Activated CD4-positive, alpha-beta T cell treated with anti-CD3 and anti-CD28 coated beads, Interleukin-2, amount 10 ng/mL, durations not matched to agents 7 days and 5 days (primary cell): ENCODE measurements at regions not wholly inside any gene's neighbourhood (a gene's known extent, or its start where the extent isn't known, plus 50 kb on each side); places are given as distances from the start of the nearest gene placed in this dataset.

Experiments
- CTCF ChIA-PET: fragments of 350-600 bp; sonication (Branson Sonifier 250); formaldehyde crosslinking; loops from one replicate; lab custom pipeline; 2021; ENCODE audit warnings: antibody characterized with exemption; lab: Charles Lee
- POLR2A ChIA-PET: fragments of 350-600 bp; sonication (Branson Sonifier 250); formaldehyde crosslinking; loops from one replicate; lab custom pipeline; 2021; ENCODE audit warnings: antibody characterized with exemption; lab: Charles Lee
- DNase-seq: peaks from one replicate; pipeline ENCODE4 v3.0.0-alpha.2; 2020
- H3K27ac Mint-ChIP-seq: one replicate; pipeline ENCODE4 v1.8.0; 2021; ENCODE audit warnings: mild to moderate bottlenecking, moderate library complexity, mixed read lengths
- H3K27me3 Mint-ChIP-seq: one replicate; pipeline ENCODE4 v1.8.0; 2021; ENCODE audit warnings: mixed read lengths
- H3K36me3 Mint-ChIP-seq: one replicate; pipeline ENCODE4 v1.8.0; 2021; ENCODE audit warnings: low read depth, mixed read lengths
- H3K4me1 Mint-ChIP-seq: one replicate; pipeline ENCODE4 v1.8.0; 2021; ENCODE audit warnings: mixed read lengths
- H3K4me3 Mint-ChIP-seq: one replicate; pipeline ENCODE4 v1.8.0; 2021; ENCODE audit warnings: mild to moderate bottlenecking, moderate library complexity, mixed read lengths
- H3K9me3 Mint-ChIP-seq: one replicate; pipeline ENCODE4 v1.8.0; 2021; ENCODE audit warnings: mixed read lengths

DNA sequence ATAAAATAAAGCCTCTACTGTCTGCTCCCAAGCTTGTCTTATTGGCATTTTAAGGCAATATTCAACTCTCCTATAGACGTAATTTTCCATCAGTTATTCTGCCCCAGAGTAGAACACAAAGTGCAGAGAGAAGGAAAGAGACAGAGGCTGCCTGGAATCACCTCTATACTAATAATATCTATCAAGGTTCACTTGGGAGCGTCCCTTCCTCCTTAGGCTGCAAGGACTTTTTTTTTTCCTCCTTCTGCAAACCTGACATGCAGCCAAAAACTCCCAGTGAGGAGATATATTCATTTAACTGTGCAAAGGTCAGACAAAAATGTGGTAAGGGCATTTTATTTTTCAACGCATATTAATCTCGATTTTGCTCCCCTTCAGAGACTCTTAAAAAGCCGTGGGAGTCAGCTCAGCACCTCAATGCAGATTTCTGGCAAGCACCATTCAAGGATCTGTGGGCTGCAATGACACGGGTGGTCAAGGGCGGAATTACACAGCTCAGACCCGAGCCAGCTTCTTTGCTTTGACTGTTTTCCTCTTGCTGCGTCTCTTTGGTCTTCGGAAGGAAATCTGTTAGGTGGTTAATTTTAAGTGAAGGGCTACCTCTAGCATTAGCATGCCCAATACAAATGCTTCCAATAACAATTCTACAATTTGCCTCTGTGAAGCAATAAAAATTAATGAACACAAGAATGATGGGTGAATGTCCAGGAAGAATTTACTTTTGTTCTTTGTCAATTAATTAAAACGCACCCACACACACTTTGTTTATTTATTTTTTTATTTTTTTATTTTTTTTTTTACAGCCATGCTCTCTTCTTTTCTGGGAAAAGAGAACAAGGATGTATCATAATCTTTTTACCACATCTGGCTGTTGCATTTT lies 587.7 kb upstream of the GRAMD2B start:
- Mint-ChIP-seq H3K4me1 (no peaks in the 10 kb centered on the region), H3K27me3 (no peaks in the 10 kb centered on the region), H3K27ac (no peak overlapping the region), H3K36me3 (no peaks in the 10 kb centered on the region), H3K9me3 (peaks cover 2% of the 10 kb centered on the region), H3K4me3 (no peak overlapping the region)
- DNase-seq = no peak
- CTCF ChIA-PET = no interaction called here
- POLR2A ChIA-PET = no interaction called here

DNA sequence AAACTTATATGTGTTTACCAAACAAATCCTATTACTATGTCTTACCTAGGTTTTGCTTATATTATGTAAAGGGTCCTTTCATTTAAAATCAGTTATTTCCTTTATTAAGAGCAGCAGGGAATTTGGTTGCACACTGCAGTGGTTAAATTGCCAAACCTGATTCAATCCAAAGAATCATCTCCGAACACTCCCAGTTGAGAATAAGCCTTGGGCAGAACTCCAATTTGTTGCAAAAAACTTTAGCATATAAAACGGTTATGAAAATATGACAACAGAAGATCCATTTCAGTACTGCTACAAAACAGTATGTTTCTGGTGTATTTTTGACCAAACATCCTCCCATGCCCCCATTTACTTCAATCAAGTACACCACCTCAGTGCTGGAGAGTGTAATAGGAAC lies 587.0 kb upstream of the GRAMD2B start:
- no peak for DNase-seq
- no peaks in the 10 kb centered on the region for H3K36me3 Mint-ChIP-seq
- no peaks in the 10 kb centered on the region for H3K9me3 Mint-ChIP-seq
- H3K27me3 Mint-ChIP-seq = no peaks in the 10 kb centered on the region
- ChIA-PET CTCF (no interaction called here), POLR2A (no interaction called here)
- no peak overlapping the region for H3K27ac Mint-ChIP-seq
- H3K4me3 Mint-ChIP-seq = no peak overlapping the region
- no peaks in the 10 kb centered on the region for H3K4me1 Mint-ChIP-seq

DNA sequence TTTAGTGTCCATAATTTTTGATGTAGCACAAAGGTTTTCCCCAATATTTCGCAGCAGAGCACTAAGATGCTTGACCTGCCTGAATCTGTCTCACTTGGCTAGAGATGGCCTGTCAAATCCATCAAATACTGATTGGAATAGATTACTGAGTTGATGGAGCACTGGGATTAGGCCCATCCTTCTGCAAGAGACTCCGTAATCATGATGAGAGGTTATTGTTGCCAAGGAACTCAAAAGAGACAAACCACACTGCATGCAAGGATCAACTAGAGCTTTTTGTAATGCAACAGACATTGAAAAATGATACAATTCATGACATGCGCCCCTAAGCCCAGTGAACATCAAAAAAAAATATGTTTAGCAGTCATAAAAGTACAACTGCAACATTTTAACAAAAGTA lies 585.3 kb upstream of the GRAMD2B start:
- H3K27ac Mint-ChIP-seq = no peak overlapping the region
- H3K4me3 Mint-ChIP-seq = no peak overlapping the region
- H3K4me1 Mint-ChIP-seq = no peaks in the 10 kb centered on the region
- no peak for DNase-seq
- no peaks in the 10 kb centered on the region for H3K36me3 Mint-ChIP-seq
- H3K9me3 Mint-ChIP-seq = peaks cover 8% of the 10 kb centered on the region
- H3K27me3 Mint-ChIP-seq = no peaks in the 10 kb centered on the region
- CTCF ChIA-PET = no interaction called here
- POLR2A ChIA-PET = no interaction called here

DNA sequence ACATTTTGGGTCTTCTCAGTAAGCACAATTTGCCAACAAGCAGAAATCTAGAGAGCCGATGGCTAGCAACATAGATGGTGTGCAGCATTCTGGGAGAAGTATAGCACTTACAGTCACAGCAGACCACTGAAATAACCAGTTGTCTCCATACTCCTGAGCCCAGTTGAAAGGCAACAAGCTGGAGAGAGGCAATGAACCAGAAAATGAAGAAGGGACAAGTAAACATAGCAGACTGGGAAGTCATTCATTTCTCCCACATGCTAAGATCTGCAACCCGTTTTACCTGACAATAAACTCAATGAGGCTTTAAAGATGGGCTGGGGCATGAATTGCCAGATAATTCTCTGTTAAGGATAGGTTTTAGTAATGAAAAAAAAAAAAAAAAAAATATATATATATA lies 575.6 kb upstream of the GRAMD2B start:
- peaks cover 7% of the 10 kb centered on the region for H3K9me3 Mint-ChIP-seq
- H3K27me3 Mint-ChIP-seq = no peaks in the 10 kb centered on the region
- CTCF ChIA-PET = interaction anchor here (0.5 kb wide), 1 partner anchor 9 kb away, joined by 3 read pairs; no protein-coding TSS in a partner anchor
- H3K36me3 Mint-ChIP-seq = no peaks in the 10 kb centered on the region
- POLR2A ChIA-PET = no interaction called here
- no peak overlapping the region for H3K27ac Mint-ChIP-seq
- no peak for DNase-seq
- no peak overlapping the region for H3K4me3 Mint-ChIP-seq
- no peaks in the 10 kb centered on the region for H3K4me1 Mint-ChIP-seq

DNA sequence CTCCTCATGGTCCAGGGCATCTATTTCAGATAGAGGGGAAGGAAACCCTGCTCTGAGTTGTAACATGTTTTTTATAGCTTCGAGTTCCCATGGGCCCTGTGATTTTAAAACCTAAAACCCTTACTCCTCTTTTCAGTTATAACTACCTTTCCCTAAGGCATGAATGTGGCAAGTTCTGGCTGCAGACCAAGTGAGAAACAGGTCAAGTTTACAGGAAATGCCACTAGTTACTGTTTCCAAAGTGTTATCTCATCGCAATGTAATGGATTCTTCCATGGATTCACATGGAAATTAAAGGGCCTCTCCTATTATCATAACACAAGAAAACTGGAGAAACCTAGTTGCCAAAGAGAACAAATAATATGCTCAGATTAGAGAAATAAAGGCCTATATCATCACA lies 574.5 kb upstream of the GRAMD2B start:
- no peaks in the 10 kb centered on the region for H3K27me3 Mint-ChIP-seq
- H3K4me3 Mint-ChIP-seq = no peak overlapping the region
- H3K36me3 Mint-ChIP-seq = no peaks in the 10 kb centered on the region
- H3K27ac Mint-ChIP-seq = no peak overlapping the region
- no peaks in the 10 kb centered on the region for H3K4me1 Mint-ChIP-seq
- no peak for DNase-seq
- H3K9me3 Mint-ChIP-seq = peaks cover under 1% of the 10 kb centered on the region
- ChIA-PET POLR2A (no interaction called here), CTCF (no interaction called here)

DNA sequence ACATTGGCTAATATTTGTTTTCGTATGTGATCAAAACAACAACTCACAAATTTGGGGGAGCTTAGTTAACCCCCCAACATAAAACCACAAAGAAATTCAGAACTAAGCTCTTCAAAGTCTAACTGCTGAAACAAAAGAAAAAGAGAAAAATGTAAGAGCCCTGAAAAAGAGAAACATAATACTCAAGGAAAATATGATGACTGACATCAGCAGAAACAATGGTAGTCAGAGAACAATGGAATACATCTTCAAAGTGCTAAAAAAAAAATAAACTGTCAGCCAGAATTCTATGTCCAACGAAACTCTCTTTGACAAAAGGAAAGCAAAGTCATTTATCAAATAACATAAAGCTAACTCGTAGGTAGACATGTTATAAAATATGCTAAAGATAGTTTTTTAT lies 566.3 kb upstream of the GRAMD2B start:
- Mint-ChIP-seq H3K27ac (no peak overlapping the region), H3K9me3 (peaks cover 4% of the 10 kb centered on the region), H3K4me1 (no peaks in the 10 kb centered on the region), H3K27me3 (no peaks in the 10 kb centered on the region), H3K4me3 (no peak overlapping the region), H3K36me3 (no peaks in the 10 kb centered on the region)
- ChIA-PET CTCF (interaction anchor here (0.7 kb wide), 1 partner anchor 9 kb away, joined by 3 read pairs; no protein-coding TSS in a partner anchor), POLR2A (no interaction called here)
- no peak for DNase-seq

DNA sequence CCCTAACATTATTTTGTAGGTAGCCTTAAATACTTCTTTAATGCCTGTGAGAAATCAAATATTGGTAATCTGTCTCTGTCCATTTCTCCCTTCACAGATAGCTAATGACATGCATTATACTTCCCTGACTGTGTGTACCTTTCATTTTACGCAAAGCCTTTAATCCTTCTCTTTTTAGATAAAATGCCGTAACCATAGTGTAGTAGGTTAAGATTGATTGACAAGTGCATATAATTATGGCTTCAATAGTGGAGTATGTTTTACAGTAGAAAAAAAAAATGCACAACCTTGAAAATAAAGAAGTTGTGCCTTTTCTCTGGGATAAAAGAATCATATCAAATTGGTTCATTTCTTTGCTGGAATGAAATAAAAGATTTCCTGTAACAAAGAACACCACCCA lies 559.6 kb upstream of the GRAMD2B start:
- Mint-ChIP-seq H3K9me3 (peaks cover 4% of the 10 kb centered on the region), H3K36me3 (no peaks in the 10 kb centered on the region), H3K27ac (no peak overlapping the region), H3K4me3 (no peak overlapping the region), H3K4me1 (no peaks in the 10 kb centered on the region), H3K27me3 (no peaks in the 10 kb centered on the region)
- ChIA-PET CTCF (no interaction called here), POLR2A (no interaction called here)
- DNase-seq = no peak

DNA sequence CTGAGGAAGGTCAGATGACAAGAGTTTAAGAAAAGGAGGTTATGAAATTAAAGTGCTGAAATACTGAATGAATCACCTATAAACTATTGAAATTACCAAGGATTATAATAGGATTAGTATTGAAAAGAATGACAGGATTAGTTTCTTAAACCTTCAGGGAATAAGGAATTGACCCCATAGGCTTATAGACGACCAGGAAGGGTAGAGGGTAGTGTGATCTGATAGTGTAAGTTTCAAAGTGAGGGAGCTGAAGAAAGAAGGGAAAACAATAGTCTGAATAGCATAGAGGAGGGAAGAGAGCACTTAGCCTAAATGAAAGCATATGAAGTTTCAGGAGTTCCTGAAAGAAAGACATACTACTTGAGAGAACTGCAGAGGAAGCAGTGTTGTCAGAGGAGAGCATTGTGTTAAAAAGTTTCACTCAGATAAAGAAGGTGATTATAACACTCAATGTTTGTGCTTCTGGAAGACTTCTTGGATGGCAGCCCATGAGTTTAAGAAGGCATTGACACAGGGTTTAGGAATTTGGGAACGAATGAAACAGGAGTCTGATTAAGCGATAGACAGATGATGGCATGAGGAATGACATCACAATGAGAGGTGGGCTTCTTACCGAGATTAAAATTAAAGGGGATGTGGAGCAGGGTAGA lies 557.9 kb upstream of the GRAMD2B start:
- H3K4me1 Mint-ChIP-seq = no peaks in the 10 kb centered on the region
- peaks cover 5% of the 10 kb centered on the region for H3K9me3 Mint-ChIP-seq
- POLR2A ChIA-PET = no interaction called here
- no peak overlapping the region for H3K27ac Mint-ChIP-seq
- no peak overlapping the region for H3K4me3 Mint-ChIP-seq
- DNase-seq = no peak
- CTCF ChIA-PET = no interaction called here
- no peaks in the 10 kb centered on the region for H3K36me3 Mint-ChIP-seq
- H3K27me3 Mint-ChIP-seq = no peaks in the 10 kb centered on the region

DNA sequence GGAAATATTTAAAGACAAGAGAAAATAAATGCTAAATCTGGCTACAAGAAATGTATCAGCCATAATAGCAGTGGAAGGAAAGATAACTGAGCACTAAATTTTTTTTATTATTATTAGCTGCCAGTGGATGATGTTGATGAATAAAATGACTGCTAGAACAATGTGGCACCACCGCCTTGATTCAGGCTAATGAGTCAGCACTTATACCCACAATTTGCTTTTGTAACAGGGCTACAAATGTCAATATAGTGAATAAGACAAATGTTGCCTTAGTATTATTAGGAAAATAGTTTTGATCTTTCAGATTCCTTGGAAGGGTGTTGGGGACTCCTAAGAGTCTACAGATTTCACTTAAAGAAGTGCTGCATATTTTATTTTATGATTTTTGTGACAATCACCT lies 555.2 kb upstream of the GRAMD2B start:
- DNase-seq = no peak
- H3K4me1 Mint-ChIP-seq = no peaks in the 10 kb centered on the region
- no peaks in the 10 kb centered on the region for H3K36me3 Mint-ChIP-seq
- H3K4me3 Mint-ChIP-seq = no peak overlapping the region
- POLR2A ChIA-PET = no interaction called here
- no peak overlapping the region for H3K27ac Mint-ChIP-seq
- peaks cover 4% of the 10 kb centered on the region for H3K9me3 Mint-ChIP-seq
- CTCF ChIA-PET = no interaction called here
- no peaks in the 10 kb centered on the region for H3K27me3 Mint-ChIP-seq

DNA sequence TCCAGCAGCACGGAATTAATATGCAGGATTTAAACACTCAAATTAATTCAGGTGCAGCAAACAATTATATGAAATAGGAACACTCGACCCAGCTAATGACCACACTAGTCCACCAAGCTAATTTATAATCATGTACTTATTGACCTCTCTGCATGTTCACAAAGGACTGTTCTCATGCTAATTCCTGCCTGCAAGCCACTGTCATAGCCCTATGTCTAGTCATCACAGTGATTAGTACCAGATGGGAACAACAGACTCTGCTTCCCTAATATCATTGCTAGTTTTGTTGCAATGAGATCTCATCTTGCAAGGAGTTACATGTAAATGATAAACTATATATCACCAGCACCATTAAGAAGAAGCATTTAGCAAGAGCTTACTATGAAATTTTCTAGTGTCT lies 553.0 kb upstream of the GRAMD2B start:
- Mint-ChIP-seq H3K4me1 (no peaks in the 10 kb centered on the region), H3K9me3 (peaks cover 4% of the 10 kb centered on the region), H3K36me3 (no peaks in the 10 kb centered on the region), H3K27ac (no peak overlapping the region), H3K4me3 (no peak overlapping the region), H3K27me3 (no peaks in the 10 kb centered on the region)
- CTCF ChIA-PET = interaction anchor here (1.0 kb wide), 1 partner anchor 382 kb away, joined by 3 read pairs; no protein-coding TSS in a partner anchor
- DNase-seq = no peak
- POLR2A ChIA-PET = no interaction called here

DNA sequence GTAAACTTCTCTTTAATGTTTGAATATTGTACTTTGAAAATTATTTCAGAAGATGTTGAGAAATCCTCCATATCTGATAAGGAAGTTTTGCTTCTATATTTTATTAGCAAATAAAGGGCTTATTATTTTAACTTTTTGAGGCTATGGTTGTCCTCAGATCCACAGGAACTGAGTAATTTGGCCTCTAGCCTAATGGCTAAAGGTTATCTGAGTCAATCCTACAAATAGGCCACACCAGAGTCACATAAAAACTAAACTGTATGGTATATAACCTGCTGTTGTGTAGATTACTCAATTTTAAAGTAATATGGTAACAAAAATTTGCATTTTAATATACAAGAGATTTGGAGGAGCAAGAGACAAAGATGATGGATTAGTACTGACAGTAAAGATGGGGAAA lies 549.2 kb upstream of the GRAMD2B start:
- Mint-ChIP-seq H3K27me3 (no peaks in the 10 kb centered on the region), H3K4me3 (no peak overlapping the region), H3K9me3 (peaks cover 4% of the 10 kb centered on the region), H3K36me3 (no peaks in the 10 kb centered on the region), H3K27ac (no peak overlapping the region), H3K4me1 (no peaks in the 10 kb centered on the region)
- DNase-seq = no peak
- CTCF ChIA-PET = no interaction called here
- POLR2A ChIA-PET = no interaction called here

DNA sequence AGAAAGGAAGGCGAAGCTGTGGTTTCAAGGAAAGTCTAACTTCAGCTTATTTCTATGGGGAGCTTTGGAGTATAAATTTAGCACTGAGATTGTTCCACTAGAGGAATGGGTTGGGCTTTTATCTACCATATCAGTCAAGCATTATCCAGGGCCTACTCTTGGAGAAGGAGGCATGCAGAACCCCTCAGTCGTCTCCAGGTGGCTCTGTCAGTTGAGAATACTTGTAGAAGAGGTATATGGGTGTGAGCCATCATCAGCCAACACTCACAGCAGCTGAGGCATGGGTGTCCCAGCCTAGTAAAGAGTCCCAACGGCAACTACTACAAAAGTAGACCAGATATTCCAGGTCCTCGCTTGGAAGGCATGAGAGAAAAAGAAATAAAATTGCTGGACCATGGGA lies 548.5 kb upstream of the GRAMD2B start:
- POLR2A ChIA-PET = no interaction called here
- DNase-seq = no peak
- CTCF ChIA-PET = no interaction called here
- no peaks in the 10 kb centered on the region for H3K36me3 Mint-ChIP-seq
- H3K4me3 Mint-ChIP-seq = no peak overlapping the region
- peaks cover 4% of the 10 kb centered on the region for H3K9me3 Mint-ChIP-seq
- H3K27ac Mint-ChIP-seq = no peak overlapping the region
- no peaks in the 10 kb centered on the region for H3K27me3 Mint-ChIP-seq
- no peaks in the 10 kb centered on the region for H3K4me1 Mint-ChIP-seq

DNA sequence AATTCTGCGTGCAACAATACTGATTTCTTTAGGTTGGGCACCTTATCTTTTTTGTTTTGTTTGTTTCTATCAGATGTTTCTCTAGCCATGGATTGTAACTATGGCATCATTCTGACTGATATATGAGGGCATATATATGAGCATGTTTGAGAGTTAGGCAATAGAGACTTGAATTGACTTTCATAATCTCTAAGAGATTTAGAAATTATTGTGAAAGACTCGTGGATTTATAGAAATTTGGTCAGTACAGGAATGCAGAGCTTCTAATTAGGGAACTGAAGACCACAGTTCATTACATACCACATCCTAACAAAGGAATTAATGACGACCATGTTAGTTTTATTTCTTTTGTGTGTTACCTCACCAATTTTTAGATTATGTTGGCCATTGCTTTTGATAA lies 546.0 kb upstream of the GRAMD2B start:
- no peaks in the 10 kb centered on the region for H3K36me3 Mint-ChIP-seq
- DNase-seq = no peak
- no peaks in the 10 kb centered on the region for H3K27me3 Mint-ChIP-seq
- H3K4me3 Mint-ChIP-seq = no peak overlapping the region
- ChIA-PET POLR2A (no interaction called here), CTCF (no interaction called here)
- no peaks in the 10 kb centered on the region for H3K9me3 Mint-ChIP-seq
- no peaks in the 10 kb centered on the region for H3K4me1 Mint-ChIP-seq
- H3K27ac Mint-ChIP-seq = no peak overlapping the region
